DOHH2 (cell line): ENCODE measurements at regions not wholly inside any gene's neighbourhood (a gene's known extent, or its start where the extent isn't known, plus 50 kb on each side); places are given as distances from the start of the nearest gene placed in this dataset.

Experiments used
- EZH2phosphoT487 ChIP-seq: fragments of 200-600 bp; sonication (generic); IDR thresholded peaks from 2 replicates; pipeline ENCODE4 v1.6.1; 2017; ENCODE audit warnings: borderline replicate concordance, mild to moderate bottlenecking, antibody characterized with exemption, low read length, moderate library complexity, mixed read lengths
- TF ChIP-seq, protein P1 (sequence below): fragments of 200-600 bp; sonication (generic); IDR thresholded peaks from one replicate; pipeline ENCODE4 v1.5.1; 2014; ENCODE audit warnings: antibody characterized with exemption, mild to moderate bottlenecking, low read depth, low read length; ENCODE audit not compliant: poor library complexity, severe bottlenecking

DNA sequence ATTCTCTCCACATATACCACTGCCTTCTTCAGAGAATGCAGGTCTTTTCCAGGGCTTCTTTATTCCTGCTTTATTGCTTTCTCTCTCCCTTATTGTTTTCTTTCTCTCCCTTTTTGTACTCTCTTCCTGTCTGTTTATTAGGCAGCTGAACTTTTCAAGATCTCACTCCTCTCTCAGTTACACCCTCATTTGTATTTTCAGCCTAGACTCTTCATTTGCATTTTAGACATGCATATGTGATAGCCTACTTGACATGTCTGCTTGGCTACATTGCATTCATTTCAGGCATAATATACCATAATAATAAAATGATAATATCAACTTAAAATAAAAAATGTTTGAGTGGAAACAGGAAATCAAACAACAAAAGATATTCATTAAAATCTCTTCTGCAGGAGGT is 377.9 kb upstream of the TNC start:
- TF ChIP-seq EZH2phosphoT487, result no peak
- TF ChIP-seq, protein P1, sequence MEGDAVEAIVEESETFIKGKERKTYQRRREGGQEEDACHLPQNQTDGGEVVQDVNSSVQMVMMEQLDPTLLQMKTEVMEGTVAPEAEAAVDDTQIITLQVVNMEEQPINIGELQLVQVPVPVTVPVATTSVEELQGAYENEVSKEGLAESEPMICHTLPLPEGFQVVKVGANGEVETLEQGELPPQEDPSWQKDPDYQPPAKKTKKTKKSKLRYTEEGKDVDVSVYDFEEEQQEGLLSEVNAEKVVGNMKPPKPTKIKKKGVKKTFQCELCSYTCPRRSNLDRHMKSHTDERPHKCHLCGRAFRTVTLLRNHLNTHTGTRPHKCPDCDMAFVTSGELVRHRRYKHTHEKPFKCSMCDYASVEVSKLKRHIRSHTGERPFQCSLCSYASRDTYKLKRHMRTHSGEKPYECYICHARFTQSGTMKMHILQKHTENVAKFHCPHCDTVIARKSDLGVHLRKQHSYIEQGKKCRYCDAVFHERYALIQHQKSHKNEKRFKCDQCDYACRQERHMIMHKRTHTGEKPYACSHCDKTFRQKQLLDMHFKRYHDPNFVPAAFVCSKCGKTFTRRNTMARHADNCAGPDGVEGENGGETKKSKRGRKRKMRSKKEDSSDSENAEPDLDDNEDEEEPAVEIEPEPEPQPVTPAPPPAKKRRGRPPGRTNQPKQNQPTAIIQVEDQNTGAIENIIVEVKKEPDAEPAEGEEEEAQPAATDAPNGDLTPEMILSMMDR, result no peak
